Vagina (tissue), 2 donors: ENCODE measurements at regions not wholly inside any gene's neighbourhood (a gene's known extent, or its start where the extent isn't known, plus 50 kb on each side); places are given as distances from the start of the nearest gene placed in this dataset.

Source experiments
- DNase-seq, 2 donors: peaks; one replicate each; pipeline ENCODE4 v3.0.0-alpha.2; 2017; ENCODE audit errors: extremely low spot score in 2 of 2
- H3K27ac ChIP-seq: fragments of 200-600 bp; sonication (generic); one replicate; pipeline ENCODE4 v1.5.1; 2019
- H3K27me3 ChIP-seq: fragments of 200-600 bp; sonication (generic); one replicate; pipeline ENCODE4 v1.5.1; 2019
- H3K36me3 ChIP-seq, 2 donors: fragments of 200-600 bp; sonication (generic); one replicate each; pipeline ENCODE4 v1.5.1; 2017 to 2019
- H3K4me1 ChIP-seq: fragments of 200-600 bp; sonication (generic); one replicate; pipeline ENCODE4 v1.5.1; 2019
- H3K4me3 ChIP-seq, 2 donors: fragments of 200-600 bp; sonication (generic); 1 replicate in 1 of 2; 2 replicates in 1 of 2; pipeline ENCODE4 v1.5.1; 2016 to 2019
- H3K9me3 ChIP-seq: fragments of 200-600 bp; sonication (generic); one replicate; pipeline ENCODE4 v1.5.1; 2019
- CTCF ChIP-seq, 3 experiments: fragments of 450-650 bp in 2 of 3; fragments of 200-600 bp in 1 of 3; sonication (generic) in 1 of 3; IDR thresholded peaks; one replicate each; pipeline ENCODE4 v1.5.1; 2017 to 2019; ENCODE audit warnings: antibody characterized with exemption in 3 of 3, mild to moderate bottlenecking in 2 of 3, moderate library complexity in 2 of 3
- POLR2A ChIP-seq, 2 donors: fragments of 450-650 bp; IDR thresholded peaks; one replicate each; pipeline ENCODE4 v1.6.1; 2017; ENCODE audit warnings: antibody characterized with exemption in 2 of 2, mild to moderate bottlenecking in 2 of 2, moderate library complexity in 2 of 2
- POLR2AphosphoS5 ChIP-seq, 2 donors: sonication (generic); formaldehyde crosslinking; IDR thresholded peaks; one replicate each; pipeline ENCODE4 v1.9.0; 2017; ENCODE audit warnings: antibody characterized with exemption in 2 of 2, mild to moderate bottlenecking in 2 of 2, low read depth in 1 of 2; ENCODE audit not compliant: insufficient read depth in 1 of 2
- intact Hi-C: fragments of 100-400 bp; cut with DNase I; formaldehyde crosslinking; loops from one replicate; pipeline ENCODE4 v1.15.1; 2023

- Histone ChIP-seq H3K27me3 (no peaks in the 10 kb centered on the region), H3K36me3 (no peaks in the 10 kb centered on the region), H3K9me3 (no peaks in the 10 kb centered on the region), H3K27ac (no peak overlapping the region), H3K4me3 (no peak overlapping the region), H3K4me1 (no peaks in the 10 kb centered on the region)
- intact Hi-C loops, result no loop called here
- no peak for DNase-seq
- TF ChIP-seq POLR2A (IDR thresholded peaks at IDR 0.05) (no peak), POLR2AphosphoS5 (IDR thresholded peaks at IDR 0.05; ENCODE audit: insufficient read depth in 1 of 2, low read depth in 1 of 2) (no peak)
These were observed 206.0 kb downstream of the SIM1 start for GRCh38 chr6:100258752-100259151.

- Histone ChIP-seq H3K4me1 (no peaks in the 10 kb centered on the region), H3K36me3 (no peaks in the 10 kb centered on the region), H3K4me3 (no peak overlapping the region), H3K27me3 (no peaks in the 10 kb centered on the region), H3K27ac (no peak overlapping the region), H3K9me3 (no peaks in the 10 kb centered on the region)
- intact Hi-C loops, result no loop called here
- TF ChIP-seq POLR2A (IDR thresholded peaks at IDR 0.05) (no peak), POLR2AphosphoS5 (IDR thresholded peaks at IDR 0.05; ENCODE audit: insufficient read depth in 1 of 2, low read depth in 1 of 2) (no peak), CTCF (IDR thresholded peaks at IDR 0.05) (no peak)
- DNase-seq, result no peak
These were observed 206.8 kb downstream of the SIM1 start for GRCh38 chr6:100257793-100258395.

GRCh38 chr6:100255701-100256100, 209.0 kb downstream of the SIM1 start:
- DNase-seq, result no peak
- no peaks in the 10 kb centered on the region for H3K9me3 ChIP-seq
- H3K27me3 ChIP-seq, result no peaks in the 10 kb centered on the region
- TF ChIP-seq CTCF (IDR thresholded peaks at IDR 0.05), result no peak
- no peak overlapping the region for H3K4me3 ChIP-seq
- intact Hi-C loops, result no loop called here
- no peaks in the 10 kb centered on the region for H3K4me1 ChIP-seq
- H3K27ac ChIP-seq, result no peak overlapping the region
- H3K36me3 ChIP-seq, result no peaks in the 10 kb centered on the region

- Histone ChIP-seq H3K36me3 (no peaks in the 10 kb centered on the region), H3K27me3 (no peaks in the 10 kb centered on the region), H3K4me3 (no peak overlapping the region), H3K4me1 (no peaks in the 10 kb centered on the region), H3K9me3 (no peaks in the 10 kb centered on the region), H3K27ac (no peak overlapping the region)
- intact Hi-C loops, result no loop called here
- no peak for DNase-seq
- TF ChIP-seq POLR2A (IDR thresholded peaks at IDR 0.05) (no peak), CTCF (IDR thresholded peaks at IDR 0.05) (no peak), POLR2AphosphoS5 (IDR thresholded peaks at IDR 0.05; ENCODE audit: insufficient read depth in 1 of 2, low read depth in 1 of 2) (no peak)
These were observed 217.6 kb downstream of the SIM1 start for GRCh38 chr6:100247123-100247522.

- no peaks in the 10 kb centered on the region for H3K27me3 ChIP-seq
- intact Hi-C loops, result no loop called here
- H3K4me3 ChIP-seq, result no peak overlapping the region
- H3K9me3 ChIP-seq, result no peaks in the 10 kb centered on the region
- H3K36me3 ChIP-seq, result no peaks in the 10 kb centered on the region
- TF ChIP-seq POLR2A (IDR thresholded peaks at IDR 0.05) (no peak), CTCF (IDR thresholded peaks at IDR 0.05) (no peak)
- H3K4me1 ChIP-seq, result no peaks in the 10 kb centered on the region
- H3K27ac ChIP-seq, result no peak overlapping the region
- DNase-seq, result no peak
These were observed 218.5 kb downstream of the SIM1 start for GRCh38 chr6:100246206-100246605.

- Histone ChIP-seq H3K9me3 (no peaks in the 10 kb centered on the region), H3K27me3 (no peaks in the 10 kb centered on the region), H3K27ac (no peak overlapping the region), H3K4me1 (no peaks in the 10 kb centered on the region), H3K4me3 (no peak overlapping the region), H3K36me3 (no peaks in the 10 kb centered on the region)
- TF ChIP-seq POLR2AphosphoS5 (IDR thresholded peaks at IDR 0.05; ENCODE audit: insufficient read depth in 1 of 2, low read depth in 1 of 2) (no peak), POLR2A (IDR thresholded peaks at IDR 0.05) (no peak), CTCF (IDR thresholded peaks at IDR 0.05) (no peak)
- intact Hi-C loops, result no loop called here
- DNase-seq, result no peak
These were observed 223.9 kb downstream of the SIM1 start for GRCh38 chr6:100240798-100241197.
